ENCODE measurements at regions not wholly inside any gene's neighbourhood (a gene's known extent, or its start where the extent isn't known, plus 50 kb on each side); places are given as distances from the start of the nearest gene placed in this dataset.
A peak's percentile ranks its signal among the peaks of the same experiment; 100 is the strongest.

DNA sequence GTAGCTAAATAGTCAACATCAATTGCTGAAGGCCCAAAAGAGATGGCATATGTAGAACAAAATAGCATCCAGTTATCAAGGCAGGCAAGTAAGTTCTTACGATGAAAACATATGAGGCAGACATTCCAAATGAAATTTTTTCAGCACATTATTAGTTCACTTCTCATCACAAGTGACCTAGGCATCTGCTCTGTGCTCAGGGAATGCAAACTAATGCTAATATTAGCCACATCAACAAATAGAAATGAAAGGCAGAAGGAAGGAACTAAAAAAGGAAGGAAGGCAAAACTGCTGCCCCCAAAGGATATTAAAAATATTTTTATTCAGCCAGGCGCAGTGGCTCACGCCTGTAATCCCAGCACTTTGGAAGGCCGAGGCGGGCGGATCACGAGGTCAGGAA, 51.2 kb upstream of the ROCK1 start:
- DNase-seq (ENCODE audit: low read depth in 2 of 2): no peak

DNA sequence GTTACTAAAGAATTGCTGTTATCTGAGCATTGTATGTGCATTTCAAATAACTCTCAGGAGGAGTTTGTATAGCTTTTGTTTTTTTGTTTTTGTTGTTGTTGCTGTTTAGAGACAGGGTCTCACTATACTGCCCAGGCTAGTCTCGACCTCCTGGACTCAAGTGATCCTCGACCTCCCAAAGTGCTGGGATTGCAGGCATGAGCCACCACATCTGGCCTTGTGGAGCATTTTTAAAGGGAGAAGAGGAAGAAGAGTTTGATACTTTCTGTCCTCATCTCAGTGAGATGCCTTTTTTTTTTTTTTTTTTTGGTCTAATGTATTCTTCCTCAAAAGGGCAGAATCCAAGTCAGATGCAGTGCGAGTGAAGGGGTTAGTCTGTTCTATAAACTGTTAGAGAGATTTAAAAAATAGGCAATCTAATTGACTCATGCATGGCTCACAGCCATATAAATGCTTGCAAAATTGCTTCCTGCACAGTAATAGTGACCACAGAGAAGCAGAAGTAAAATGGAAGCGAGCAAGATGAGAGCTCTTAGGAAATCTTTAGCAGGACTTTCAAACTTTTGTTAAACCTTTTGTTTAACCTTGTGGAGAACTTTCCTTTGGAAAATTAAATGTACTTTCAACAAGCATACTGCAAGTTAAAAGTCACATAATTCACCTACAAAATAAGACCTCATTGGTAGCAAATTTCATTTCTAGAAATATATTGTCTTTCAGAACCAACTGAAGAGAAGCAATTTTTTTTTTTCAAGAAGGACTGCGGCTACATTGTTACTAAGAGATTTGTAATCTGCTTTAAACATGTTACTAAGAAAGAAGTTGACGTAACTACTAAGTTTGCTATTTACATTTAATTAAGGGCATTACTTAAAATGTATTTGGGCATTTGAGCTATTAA, 52.3 kb upstream of the ROCK1 start:
- DNase-seq (ENCODE audit: low read depth in 2 of 2): no peak

GRCh38 chr18:21164548-21165095, 53.0 kb upstream of the ROCK1 start:
- DNase-seq (ENCODE audit: low read depth in 2 of 2): no peak

DNA sequence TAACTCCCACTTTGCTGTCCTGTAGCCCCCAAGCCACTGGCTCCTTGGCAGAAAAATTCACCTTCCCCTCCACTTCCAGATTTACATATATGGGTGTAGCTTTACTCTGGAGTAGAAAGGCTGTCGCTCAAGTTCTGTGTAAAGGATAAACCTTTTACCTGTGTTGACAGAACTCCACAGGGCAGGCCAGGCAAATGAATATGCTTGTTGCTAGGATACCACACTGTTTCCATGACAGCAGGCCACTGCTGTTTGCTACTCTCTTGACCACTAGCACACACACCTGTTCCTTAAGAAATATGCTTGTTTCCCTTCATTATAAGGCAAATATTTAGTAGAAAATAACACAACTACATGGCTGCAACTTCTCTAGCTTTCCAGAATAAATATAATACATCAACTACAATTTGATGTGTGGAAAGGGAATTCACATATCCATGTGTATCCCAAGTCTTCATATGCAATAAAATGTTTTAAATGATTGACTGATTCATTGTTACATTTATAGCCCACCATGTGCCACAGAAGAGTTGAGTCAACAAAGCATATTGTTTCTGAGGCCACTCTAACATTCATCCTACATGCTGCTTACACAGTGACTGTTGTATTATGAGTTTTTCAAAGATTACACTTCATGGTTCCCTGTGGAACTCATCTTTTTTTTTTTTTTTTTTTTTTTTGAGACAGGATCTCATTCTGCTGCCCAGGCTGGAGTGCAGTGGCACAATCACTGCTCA, 56.2 kb upstream of the ROCK1 start:
- DNase-seq (ENCODE audit: low read depth in 2 of 2): no peak

DNA sequence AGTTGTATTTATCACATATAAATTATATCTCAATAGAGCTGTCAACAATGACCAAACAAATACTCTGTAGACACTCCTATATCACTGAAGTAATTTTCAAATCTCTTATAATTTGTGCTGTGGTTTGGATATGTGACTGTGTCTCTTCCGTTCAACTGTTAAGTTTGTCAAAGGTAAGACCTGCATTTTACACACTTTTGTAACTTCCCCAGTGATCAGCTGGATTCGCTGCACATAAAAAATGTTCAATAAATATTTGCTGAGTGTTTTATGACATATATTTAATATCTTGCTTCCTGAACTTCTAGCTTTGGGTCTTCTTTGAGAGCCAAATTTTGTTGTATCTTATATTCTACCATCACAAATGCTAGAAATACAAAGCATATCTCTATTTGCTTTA, 57.3 kb upstream of the ROCK1 start:
- DNase-seq (ENCODE audit: low read depth in 2 of 2): no peak

DNA sequence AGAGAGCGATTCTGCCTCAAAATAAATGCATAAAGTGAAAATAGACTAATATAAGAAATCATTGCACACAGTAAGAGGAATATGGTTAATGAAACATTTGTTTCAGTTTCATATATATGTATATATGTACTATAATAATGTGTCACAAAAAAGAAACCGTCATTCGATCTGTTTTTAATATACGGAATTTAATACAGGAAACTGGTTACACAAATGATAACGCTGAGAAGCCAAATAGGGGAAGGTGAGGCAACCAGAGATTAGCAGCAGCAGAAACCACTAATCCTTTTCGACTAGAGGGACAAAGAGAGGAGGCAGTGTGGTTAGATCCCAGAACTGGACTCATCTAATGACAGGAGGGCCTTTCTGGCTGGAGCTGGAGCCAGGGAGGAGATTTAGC, 64.2 kb upstream of the GREB1L start:
- DNase-seq (ENCODE audit: low read depth in 2 of 2): no peak

- DNase-seq (ENCODE audit: low read depth in 2 of 2): peak in 1 of 2 donors; percentile 5
These were observed 62.3 kb upstream of the GREB1L start for GRCh38 chr18:21179590-21180220.

DNA sequence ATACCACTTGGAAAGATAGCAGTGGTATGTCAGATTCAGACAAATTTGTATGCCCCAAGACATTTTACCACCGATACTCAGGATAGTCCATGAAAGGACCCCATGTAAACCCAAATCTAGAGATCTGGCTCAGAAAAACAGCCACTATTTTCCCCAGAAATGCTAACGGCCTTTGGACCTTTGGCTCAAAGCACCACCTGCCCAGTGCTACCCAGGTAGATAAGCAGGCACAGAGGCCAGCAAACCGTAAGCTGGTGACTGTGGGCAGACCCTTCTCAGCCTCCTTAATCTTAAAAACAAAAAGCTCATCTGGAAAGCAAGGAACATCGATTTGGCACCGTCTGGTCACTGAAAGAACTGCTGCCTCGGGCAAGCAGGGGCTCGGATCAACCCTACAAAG, 61.4 kb upstream of the GREB1L start:
- no peak for DNase-seq (ENCODE audit: low read depth in 2 of 2)

- DNase-seq (ENCODE audit: low read depth in 2 of 2): no peak
These were observed 60.3 kb upstream of the GREB1L start for GRCh38 chr18:21181766-21182165.

GRCh38 chr18:21183670-21184069, 58.4 kb upstream of the GREB1L start:
- DNase-seq (ENCODE audit: low read depth in 2 of 2): no peak

GRCh38 chr18:21184396-21184996, 57.5 kb upstream of the GREB1L start:
- DNase-seq (ENCODE audit: low read depth in 2 of 2): no peak

DNA sequence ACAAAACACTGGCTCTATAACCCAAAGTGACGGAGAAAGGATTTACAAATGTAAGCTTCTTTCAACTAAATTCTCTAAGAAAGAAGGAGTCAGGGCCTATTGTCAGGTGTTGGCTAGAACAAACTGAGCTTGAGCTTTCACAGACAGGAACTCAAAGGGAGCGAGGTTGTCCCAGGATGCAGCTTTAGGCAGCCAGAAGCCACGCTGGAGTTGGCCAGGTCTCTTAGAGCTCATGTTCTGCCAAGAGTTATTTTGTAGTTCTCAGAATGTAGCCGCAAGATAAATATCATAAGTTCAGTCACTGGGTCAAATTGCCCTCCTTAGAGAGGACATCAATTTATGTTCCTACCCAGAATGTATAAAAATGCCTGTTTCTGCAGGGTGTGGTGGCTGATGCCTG, 54.1 kb upstream of the GREB1L start:
- no peak for DNase-seq (ENCODE audit: low read depth in 2 of 2)

- no peak for DNase-seq (ENCODE audit: low read depth in 2 of 2)
These were observed 50.3 kb upstream of the GREB1L start for GRCh38 chr18:21191596-21192307.

Data from stimulated activated CD8-positive, alpha-beta memory T cell treated with anti-CD3 and anti-CD28 coated beads, Interleukin-7, amount 100 ng/mL, for 4 hours (primary cell).